ENCODE measurements at regions not wholly inside any gene's neighbourhood (a gene's known extent, or its start where the extent isn't known, plus 50 kb on each side); places are given as distances from the start of the nearest gene placed in this dataset.

GRCh38 chr11:115665175-115665821, 161.1 kb upstream of the CADM1 start:
- Histone ChIP-seq H3K4me1 (ENCODE audit: control insufficient read depth, extremely low read depth, insufficient read depth, low read length) (no peaks in the 10 kb centered on the region), H3K9ac (ENCODE audit: insufficient read depth, low read length) (no peak overlapping the region), H3K4me3 (replicated peaks in 1 of 4; ENCODE audit: control extremely low read depth in 1 of 4, insufficient read depth in 1 of 4, low read depth in 3 of 4, low read length in 4 of 4) (no peak overlapping the region), H3K79me2 (ENCODE audit: control insufficient read depth, insufficient read depth, low read length) (no peaks in the 10 kb centered on the region), H3K9me3 (ENCODE audit: control insufficient read depth, insufficient read depth, low read depth, low read length) (no peaks in the 10 kb centered on the region), H3K36me3 (ENCODE audit: control insufficient read depth, insufficient read depth, low read length) (no peaks in the 10 kb centered on the region), H3K27me3 (ENCODE audit: control insufficient read depth, insufficient read depth, low read length) (peaks cover 4% of the 10 kb centered on the region), H2AFZ (ENCODE audit: low read length) (no peak overlapping the region), H3K4me2 (ENCODE audit: extremely low read depth, insufficient read depth, low read length) (no peak overlapping the region), H3K27ac (ENCODE audit: insufficient read depth, low read length) (no peak overlapping the region), H4K20me1 (ENCODE audit: control insufficient read depth, extremely low read depth, insufficient read depth, low read length) (no peaks in the 10 kb centered on the region)
- DNase-seq (ENCODE audit: low read depth in 2 of 2) = peak in 1 of 2 donors; percentile 34
- no peak for TF ChIP-seq EZH2 (IDR thresholded peaks at IDR 0.05; ENCODE audit: low read length, missing control alignments)
- TF ChIP-seq CTCF (conservative IDR thresholded peaks at IDR 0.05 in 1 of 2, IDR thresholded peaks at IDR 0.05 in 1 of 2; ENCODE audit: low read depth in 1 of 2, low read length in 2 of 2) = no peak

GRCh38 chr11:115664313-115664712, 160.1 kb upstream of the CADM1 start:
- no peaks in the 10 kb centered on the region for H3K36me3 ChIP-seq (ENCODE audit: control insufficient read depth, insufficient read depth, low read length)
- no peak for DNase-seq (ENCODE audit: low read depth in 2 of 2)
- no peaks in the 10 kb centered on the region for H3K79me2 ChIP-seq (ENCODE audit: control insufficient read depth, insufficient read depth, low read length)
- H3K9me3 ChIP-seq (ENCODE audit: control insufficient read depth, insufficient read depth, low read depth, low read length) = no peaks in the 10 kb centered on the region
- no peaks in the 10 kb centered on the region for H3K4me1 ChIP-seq (ENCODE audit: control insufficient read depth, extremely low read depth, insufficient read depth, low read length)
- no peak overlapping the region for H2AFZ ChIP-seq (ENCODE audit: low read length)
- TF ChIP-seq EZH2 (IDR thresholded peaks at IDR 0.05; ENCODE audit: low read length, missing control alignments) = no peak
- no peak for TF ChIP-seq CTCF (conservative IDR thresholded peaks at IDR 0.05 in 1 of 2, IDR thresholded peaks at IDR 0.05 in 1 of 2; ENCODE audit: low read depth in 1 of 2, low read length in 2 of 2)
- no peak overlapping the region for H3K9ac ChIP-seq (ENCODE audit: insufficient read depth, low read length)
- no peaks in the 10 kb centered on the region for H4K20me1 ChIP-seq (ENCODE audit: control insufficient read depth, extremely low read depth, insufficient read depth, low read length)
- no peak overlapping the region for H3K27ac ChIP-seq (ENCODE audit: insufficient read depth, low read length)
- H3K4me3 ChIP-seq (replicated peaks in 1 of 4; ENCODE audit: control extremely low read depth in 1 of 4, insufficient read depth in 1 of 4, low read depth in 3 of 4, low read length in 4 of 4) = no peak overlapping the region
- H3K27me3 ChIP-seq (ENCODE audit: control insufficient read depth, insufficient read depth, low read length) = no peaks in the 10 kb centered on the region
- H3K4me2 ChIP-seq (ENCODE audit: extremely low read depth, insufficient read depth, low read length) = no peak overlapping the region

GRCh38 chr11:115663790-115664189, 159.6 kb upstream of the CADM1 start:
- no peaks in the 10 kb centered on the region for H3K79me2 ChIP-seq (ENCODE audit: control insufficient read depth, insufficient read depth, low read length)
- no peaks in the 10 kb centered on the region for H4K20me1 ChIP-seq (ENCODE audit: control insufficient read depth, extremely low read depth, insufficient read depth, low read length)
- H3K4me1 ChIP-seq (ENCODE audit: control insufficient read depth, extremely low read depth, insufficient read depth, low read length) = no peaks in the 10 kb centered on the region
- no peaks in the 10 kb centered on the region for H3K27me3 ChIP-seq (ENCODE audit: control insufficient read depth, insufficient read depth, low read length)
- no peak overlapping the region for H3K9ac ChIP-seq (ENCODE audit: insufficient read depth, low read length)
- no peak for DNase-seq (ENCODE audit: low read depth in 2 of 2)
- H3K27ac ChIP-seq (ENCODE audit: insufficient read depth, low read length) = no peak overlapping the region
- H3K4me3 ChIP-seq (replicated peaks in 1 of 4; ENCODE audit: control extremely low read depth in 1 of 4, insufficient read depth in 1 of 4, low read depth in 3 of 4, low read length in 4 of 4) = no peak overlapping the region
- H2AFZ ChIP-seq (ENCODE audit: low read length) = no peak overlapping the region
- no peaks in the 10 kb centered on the region for H3K9me3 ChIP-seq (ENCODE audit: control insufficient read depth, insufficient read depth, low read depth, low read length)
- no peak for TF ChIP-seq CTCF (conservative IDR thresholded peaks at IDR 0.05 in 1 of 2, IDR thresholded peaks at IDR 0.05 in 1 of 2; ENCODE audit: low read depth in 1 of 2, low read length in 2 of 2)
- no peak for TF ChIP-seq EZH2 (IDR thresholded peaks at IDR 0.05; ENCODE audit: low read length, missing control alignments)
- H3K36me3 ChIP-seq (ENCODE audit: control insufficient read depth, insufficient read depth, low read length) = no peaks in the 10 kb centered on the region
- no peak overlapping the region for H3K4me2 ChIP-seq (ENCODE audit: extremely low read depth, insufficient read depth, low read length)
